WTC11 (cell line): ENCODE measurements at regions not wholly inside any gene's neighbourhood (a gene's known extent, or its start where the extent isn't known, plus 50 kb on each side); places are given as distances from the start of the nearest gene placed in this dataset.

Experiments used
- CTCF ChIP-seq: fragments of 200-600 bp; IDR thresholded peaks from 2 replicates; pipeline ENCODE4 v1.8.0; 2022; ENCODE audit warnings: antibody characterized with exemption
- E2F5 ChIP-seq: sonication (generic); formaldehyde crosslinking; IDR thresholded peaks from 2 replicates; pipeline ENCODE4 v1.8.1; 2022; ENCODE audit warnings: mild to moderate bottlenecking, moderate library complexity, missing genetic modification reagents
- FOXK1 ChIP-seq: sonication (generic); formaldehyde crosslinking; IDR thresholded peaks from 2 replicates; pipeline ENCODE4 v1.8.0; 2022; ENCODE audit warnings: mild to moderate bottlenecking, moderate library complexity, missing genetic modification reagents
- MAX ChIP-seq: sonication (generic); formaldehyde crosslinking; IDR thresholded peaks from 2 replicates; pipeline ENCODE4 v1.8.0; 2022; ENCODE audit warnings: mild to moderate bottlenecking, missing genetic modification reagents
- SP1 ChIP-seq: sonication (generic); formaldehyde crosslinking; conservative IDR thresholded peaks from 2 replicates; pipeline ENCODE4 v1.8.1; 2022; ENCODE audit warnings: missing genetic modification reagents
- USF1 ChIP-seq: sonication (generic); formaldehyde crosslinking; IDR thresholded peaks from 2 replicates; pipeline ENCODE4 v1.8.0; 2022; ENCODE audit warnings: mild to moderate bottlenecking, missing genetic modification reagents

- TF ChIP-seq USF1 (no peak), CTCF (no peak), SP1 (CRISPR knock-in tag) (no peak), E2F5 (CRISPR knock-in tag) (no peak), FOXK1 (CRISPR knock-in tag) (no peak), MAX (CRISPR knock-in tag) (no peak)
Measured at GRCh38 chr14:105939810-105940508, 413.6 kb downstream of the TMEM121 start.
